IMR-90 (cell line): ENCODE measurements at regions not wholly inside any gene's neighbourhood (a gene's known extent, or its start where the extent isn't known, plus 50 kb on each side); places are given as distances from the start of the nearest gene placed in this dataset.

Experiments
- ATAC-seq: fragments of 200-7000 bp; cut with Tn5 transposase; 2 replicates; pipeline ENCODE4 v1.9.1; 2020; ENCODE audit warnings: low read depth, mild to moderate bottlenecking, moderate library complexity
- BruUV-seq: library from RNA; stranded (reverse); fragments of 400-500 nt; replicated peaks from 2 replicates; lab custom pipeline; 2021; lab: Mats Ljungman, UMichigan
- CTCF ChIA-PET: fragments of 300-600 bp; formaldehyde crosslinking; extraction: SDS; loops from one replicate; lab custom pipeline; 2021; ENCODE audit warnings: antibody characterized with exemption; lab: Yijun Ruan, JAX
- POLR2A ChIA-PET: fragments of 300-600 bp; sonication (Branson Sonifier 250); formaldehyde crosslinking; loops from one replicate; lab custom pipeline; 2022; ENCODE audit warnings: antibody characterized with exemption; ENCODE audit not compliant: unreplicated experiment; lab: Charles Lee
- DNase-seq: peaks from one replicate; pipeline ENCODE4 v3.0.0; 2013
- H2AFZ ChIP-seq: replicated peaks from 2 replicates; pipeline ENCODE3; 2013; ENCODE audit warnings: low read length, mild to moderate bottlenecking; ENCODE audit not compliant: poor library complexity
- H2AK5ac ChIP-seq: 2 replicates; pipeline ENCODE4 v1.6.1; 2013; ENCODE audit warnings: low read depth, low read length, inconsistent platforms
- H2AK9ac ChIP-seq: replicated peaks from 2 replicates; pipeline ENCODE3; 2013; ENCODE audit warnings: mild to moderate bottlenecking, low read depth, low read length, moderate library complexity; ENCODE audit not compliant: poor library complexity
- H2BK120ac ChIP-seq: 2 replicates; pipeline ENCODE4 v1.6.1; 2013; ENCODE audit warnings: low read depth, low read length, inconsistent platforms
- H2BK15ac ChIP-seq: 3 replicates; pipeline ENCODE4 v1.6.1; 2013; ENCODE audit warnings: low read depth, low read length, inconsistent platforms
- H2BK20ac ChIP-seq: 2 replicates; pipeline ENCODE4 v1.6.1; 2013; ENCODE audit warnings: low read depth, mild to moderate bottlenecking, inconsistent platforms, low read length, moderate library complexity
- H2BK5ac ChIP-seq: 2 replicates; pipeline ENCODE4 v1.6.1; 2013; ENCODE audit warnings: mild to moderate bottlenecking, low read depth, low read length, inconsistent platforms; ENCODE audit not compliant: poor library complexity, severe bottlenecking
- H3K14ac ChIP-seq: replicated peaks from 2 replicates; pipeline ENCODE4 v1.6.1; 2013; ENCODE audit warnings: low read depth, low read length, inconsistent platforms
- H3K18ac ChIP-seq: 2 replicates; pipeline ENCODE4 v1.6.1; 2013; ENCODE audit warnings: low read depth, low read length, control low read depth
- H3K23ac ChIP-seq: 2 replicates; pipeline ENCODE4 v1.6.1; 2013; ENCODE audit warnings: low read depth, low read length, inconsistent platforms
- H3K27ac ChIP-seq: 2 replicates; pipeline ENCODE4 v1.5.1; 2013; ENCODE audit warnings: mild to moderate bottlenecking, control low read depth, low read length; ENCODE audit not compliant: insufficient read depth
- H3K27me3 ChIP-seq: 2 replicates; pipeline ENCODE4 v1.6.1; 2013; ENCODE audit warnings: low read length; ENCODE audit not compliant: control insufficient read depth, insufficient read depth
- H3K36me3 ChIP-seq: 2 replicates; pipeline ENCODE4 v1.6.1; 2013; ENCODE audit warnings: low read length, mixed read lengths; ENCODE audit not compliant: control insufficient read depth, insufficient read depth
- H3K4ac ChIP-seq: 2 replicates; pipeline ENCODE4 v1.6.1; 2013; ENCODE audit warnings: low read depth, low read length, inconsistent platforms
- H3K4me1 ChIP-seq: 2 replicates; pipeline ENCODE4 v1.6.1; 2013; ENCODE audit warnings: low read length, mixed read lengths; ENCODE audit not compliant: control insufficient read depth, insufficient read depth
- H3K4me2 ChIP-seq: 2 replicates; pipeline ENCODE4 v1.6.1; 2013; ENCODE audit warnings: low read depth, mild to moderate bottlenecking, control low read depth, low read length, moderate library complexity
- H3K4me3 ChIP-seq: 2 replicates; pipeline ENCODE4 v1.5.1; 2013; ENCODE audit warnings: low read depth, mild to moderate bottlenecking, control low read depth, low read length, moderate library complexity; ENCODE audit not compliant: insufficient read depth
- H3K56ac ChIP-seq: 2 replicates; pipeline ENCODE4 v1.6.1; 2013; ENCODE audit warnings: low read length, inconsistent platforms; ENCODE audit not compliant: insufficient read depth; ENCODE audit errors: extremely low read depth
- H3K79me1 ChIP-seq, 2 experiments: 2 replicates each; pipeline ENCODE4 v1.6.1; 2013; ENCODE audit warnings: low read length in 2 of 2, inconsistent platforms in 1 of 2, low read depth in 1 of 2
- H3K9ac ChIP-seq: 2 replicates; pipeline ENCODE4 v1.6.1; 2013; ENCODE audit warnings: low read depth, low read length, control low read depth
- H3K9me1 ChIP-seq: 2 replicates; pipeline ENCODE4 v1.6.1; 2013; ENCODE audit warnings: low read length, inconsistent platforms; ENCODE audit not compliant: insufficient read depth
- H3K9me3 ChIP-seq: 2 replicates; pipeline ENCODE4 v1.6.1; 2013; ENCODE audit warnings: low read length; ENCODE audit not compliant: control insufficient read depth, insufficient read depth
- H4K20me1 ChIP-seq: 2 replicates; pipeline ENCODE4 v1.6.1; 2013; ENCODE audit warnings: low read length, inconsistent platforms; ENCODE audit not compliant: insufficient read depth
- H4K5ac ChIP-seq: 2 replicates; pipeline ENCODE4 v1.6.1; 2013; ENCODE audit warnings: mild to moderate bottlenecking, low read depth, low read length, control low read depth
- H4K8ac ChIP-seq, 2 experiments: 2 replicates each; pipeline ENCODE4 v1.6.1; 2013; ENCODE audit warnings: low read depth in 2 of 2, low read length in 2 of 2, control low read depth in 1 of 2, inconsistent platforms in 1 of 2
- H4K91ac ChIP-seq: 2 replicates; pipeline ENCODE4 v1.6.1; 2013; ENCODE audit warnings: low read depth, low read length, inconsistent platforms; ENCODE audit not compliant: insufficient read depth
- CEBPB ChIP-seq: IDR thresholded peaks from 2 replicates; pipeline ENCODE4 v1.6.1; 2012; ENCODE audit warnings: low read depth, low read length, improper control_type of control experiment
- FOS ChIP-seq: fragments of 150-350 bp; IDR thresholded peaks from 2 replicates; pipeline ENCODE4 v1.6.1; 2016; ENCODE audit warnings: low read depth, low read length
- MXI1 ChIP-seq: IDR thresholded peaks from 2 replicates; pipeline ENCODE4 v1.6.1; 2012; ENCODE audit warnings: low read depth, mild to moderate bottlenecking, low read length, moderate library complexity, borderline replicate concordance
- RAD21 ChIP-seq: IDR thresholded peaks from 2 replicates; pipeline ENCODE4 v1.6.1; 2012; ENCODE audit warnings: low read length, improper control_type of control experiment
- RCOR1 ChIP-seq: IDR thresholded peaks from 2 replicates; pipeline ENCODE4 v1.6.1; 2012; ENCODE audit warnings: mild to moderate bottlenecking, low read length, improper control_type of control experiment; ENCODE audit not compliant: insufficient replicate concordance
- RFX5 ChIP-seq: IDR thresholded peaks from 2 replicates; pipeline ENCODE4 v1.8.0; 2012; ENCODE audit warnings: low read depth, mild to moderate bottlenecking, low read length, moderate library complexity
- dilution Hi-C: fragments of 300-500 bp; cut with HindIII; formaldehyde crosslinking; loops from one replicate; pipeline ENCODE4 v1.14.3; 2018; ENCODE audit warnings: low sequenced_read_pairs; ENCODE audit not compliant: unreplicated experiment
- in situ Hi-C: fragments of 300-500 bp; cut with MboI; formaldehyde crosslinking; loops from 3 replicates; pipeline ENCODE4 v1.14.3; 2019; ENCODE audit warnings: low sequenced_read_pairs, inconsistent platforms, mixed read lengths
- intact Hi-C: fragments of 100-400 bp; cut with micrococcal nuclease; formaldehyde crosslinking; loops from 2 replicates; pipeline ENCODE4 v1.10.0; 2022
- TF ChIP-seq, protein P1 (sequence below): fragments of 150-350 bp; IDR thresholded peaks from 2 replicates; pipeline ENCODE4 v1.6.1; 2016; ENCODE audit warnings: low read depth, mild to moderate bottlenecking, low read length, moderate library complexity, borderline replicate concordance
- TF ChIP-seq, protein P2 (sequence below): fragments of 150-350 bp; IDR thresholded peaks from 2 replicates; pipeline ENCODE4 v1.6.1; 2017; ENCODE audit warnings: mild to moderate bottlenecking, antibody characterized with exemption, low read length, low read depth

DNA sequence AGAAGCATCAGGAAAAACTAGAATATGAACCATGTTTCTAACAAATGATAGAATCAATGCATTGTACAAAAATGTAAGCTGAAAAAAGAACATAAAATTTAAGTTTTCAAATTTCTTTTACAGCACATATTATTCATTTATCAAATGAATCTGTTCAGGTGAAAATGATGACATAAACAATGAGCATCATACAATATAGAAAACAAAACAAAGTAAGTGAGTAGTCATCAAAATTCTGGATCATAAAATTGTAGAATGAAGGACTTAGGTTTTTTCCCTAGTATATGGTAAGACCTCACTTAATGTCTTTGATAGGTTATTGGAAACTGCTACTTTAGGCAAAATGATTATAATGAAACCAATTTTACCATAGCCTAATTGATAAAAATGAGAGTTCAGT is 427.0 kb upstream of the KCNH7 start:
- Histone ChIP-seq H3K23ac (no peak overlapping the region), H4K8ac (no peak overlapping the region), H3K4me3 (no peak overlapping the region), H3K36me3 (no peaks in the 10 kb centered on the region), H3K79me1 (no peaks in the 10 kb centered on the region), H2BK5ac (no peak overlapping the region), H2BK20ac (no peak overlapping the region), H4K5ac (no peak overlapping the region), H3K4ac (no peak overlapping the region), H2AK9ac (no peak overlapping the region), H2BK120ac (no peak overlapping the region), H3K9ac (no peak overlapping the region), H4K20me1 (no peaks in the 10 kb centered on the region), H3K4me1 (no peaks in the 10 kb centered on the region), H3K4me2 (no peak overlapping the region), H3K18ac (no peak overlapping the region), H3K27ac (no peak overlapping the region), H3K27me3 (no peaks in the 10 kb centered on the region), H2BK15ac (no peak overlapping the region), H2AFZ (no peak overlapping the region), H3K56ac (no peak overlapping the region), H3K9me3 (no peaks in the 10 kb centered on the region), H4K91ac (no peak overlapping the region), H3K9me1 (no peaks in the 10 kb centered on the region), H2AK5ac (no peak overlapping the region), H3K14ac (no peak overlapping the region)
- ChIA-PET CTCF (no interaction called here), POLR2A (no interaction called here)
- intact Hi-C loops: no loop called here
- no TSS peak for BruUV-seq
- DNase-seq (no peak), ATAC-seq (no peak)
- in situ Hi-C loops: no loop called here
- TF ChIP-seq CEBPB (no peak), MXI1 (no peak), RCOR1 (no peak), FOS (no peak), RAD21 (no peak), RFX5 (no peak)
- TF ChIP-seq, protein P1, sequence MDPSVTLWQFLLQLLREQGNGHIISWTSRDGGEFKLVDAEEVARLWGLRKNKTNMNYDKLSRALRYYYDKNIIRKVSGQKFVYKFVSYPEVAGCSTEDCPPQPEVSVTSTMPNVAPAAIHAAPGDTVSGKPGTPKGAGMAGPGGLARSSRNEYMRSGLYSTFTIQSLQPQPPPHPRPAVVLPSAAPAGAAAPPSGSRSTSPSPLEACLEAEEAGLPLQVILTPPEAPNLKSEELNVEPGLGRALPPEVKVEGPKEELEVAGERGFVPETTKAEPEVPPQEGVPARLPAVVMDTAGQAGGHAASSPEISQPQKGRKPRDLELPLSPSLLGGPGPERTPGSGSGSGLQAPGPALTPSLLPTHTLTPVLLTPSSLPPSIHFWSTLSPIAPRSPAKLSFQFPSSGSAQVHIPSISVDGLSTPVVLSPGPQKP: no peak
- TF ChIP-seq, protein P2, sequence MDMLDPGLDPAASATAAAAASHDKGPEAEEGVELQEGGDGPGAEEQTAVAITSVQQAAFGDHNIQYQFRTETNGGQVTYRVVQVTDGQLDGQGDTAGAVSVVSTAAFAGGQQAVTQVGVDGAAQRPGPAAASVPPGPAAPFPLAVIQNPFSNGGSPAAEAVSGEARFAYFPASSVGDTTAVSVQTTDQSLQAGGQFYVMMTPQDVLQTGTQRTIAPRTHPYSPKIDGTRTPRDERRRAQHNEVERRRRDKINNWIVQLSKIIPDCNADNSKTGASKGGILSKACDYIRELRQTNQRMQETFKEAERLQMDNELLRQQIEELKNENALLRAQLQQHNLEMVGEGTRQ: no peak
- dilution Hi-C loops: no loop called here
